ENCODE measurements at regions not wholly inside any gene's neighbourhood (a gene's known extent, or its start where the extent isn't known, plus 50 kb on each side); places are given as distances from the start of the nearest gene placed in this dataset.

DNA sequence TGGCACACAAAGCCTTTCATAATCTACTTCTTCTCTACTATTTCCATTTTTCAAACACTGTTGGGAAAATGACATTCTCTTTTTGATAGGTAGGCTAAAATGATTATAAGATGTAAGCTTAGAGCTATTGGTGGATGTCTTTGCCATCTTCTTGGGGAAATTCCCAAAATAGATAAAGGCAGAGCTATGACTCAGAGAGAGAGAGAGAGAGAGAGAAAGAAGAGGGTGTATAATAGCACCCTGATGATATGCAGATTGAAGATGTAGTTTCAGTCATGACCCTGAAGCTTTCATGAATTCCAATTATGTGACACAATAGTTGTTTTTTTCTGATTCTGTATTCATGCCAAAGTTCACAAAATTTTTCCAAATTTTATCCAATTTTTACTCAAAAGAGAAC lies 529.1 kb downstream of the HS3ST4 start:
- DNase-seq (ENCODE audit: low read depth, low spot score) (no peak), ATAC-seq (no peak), FAIRE-seq (no peak)
- POLR2A ChIA-PET = no interaction called here
- H3K79me2 ChIP-seq (ENCODE audit: control insufficient read depth, insufficient read depth, low read length) = no peaks in the 10 kb centered on the region
- TF ChIP-seq RELA (IDR thresholded peaks at IDR 0.05; ENCODE audit: borderline replicate concordance, partially characterized antibody) = no peak
- TF ChIP-seq, protein P1, sequence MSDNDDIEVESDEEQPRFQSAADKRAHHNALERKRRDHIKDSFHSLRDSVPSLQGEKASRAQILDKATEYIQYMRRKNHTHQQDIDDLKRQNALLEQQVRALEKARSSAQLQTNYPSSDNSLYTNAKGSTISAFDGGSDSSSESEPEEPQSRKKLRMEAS (IDR thresholded peaks at IDR 0.05; ENCODE audit: low read depth, low read length) = no peak
- no peak for TF ChIP-seq IRF4 (IDR thresholded peaks at IDR 0.05; ENCODE audit: low read depth, low read length)
- no peak for TF ChIP-seq NFYB (IDR thresholded peaks at IDR 0.05; ENCODE audit: insufficient read depth, low read depth, low read length)
- no peak for TF ChIP-seq CBX3 (IDR thresholded peaks at IDR 0.05; ENCODE audit: borderline replicate concordance, low read depth)
- TF ChIP-seq RB1 (IDR thresholded peaks at IDR 0.05; ENCODE audit: borderline replicate concordance) = no peak
- TF ChIP-seq, protein P2, sequence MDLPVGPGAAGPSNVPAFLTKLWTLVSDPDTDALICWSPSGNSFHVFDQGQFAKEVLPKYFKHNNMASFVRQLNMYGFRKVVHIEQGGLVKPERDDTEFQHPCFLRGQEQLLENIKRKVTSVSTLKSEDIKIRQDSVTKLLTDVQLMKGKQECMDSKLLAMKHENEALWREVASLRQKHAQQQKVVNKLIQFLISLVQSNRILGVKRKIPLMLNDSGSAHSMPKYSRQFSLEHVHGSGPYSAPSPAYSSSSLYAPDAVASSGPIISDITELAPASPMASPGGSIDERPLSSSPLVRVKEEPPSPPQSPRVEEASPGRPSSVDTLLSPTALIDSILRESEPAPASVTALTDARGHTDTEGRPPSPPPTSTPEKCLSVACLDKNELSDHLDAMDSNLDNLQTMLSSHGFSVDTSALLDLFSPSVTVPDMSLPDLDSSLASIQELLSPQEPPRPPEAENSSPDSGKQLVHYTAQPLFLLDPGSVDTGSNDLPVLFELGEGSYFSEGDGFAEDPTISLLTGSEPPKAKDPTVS (IDR thresholded peaks at IDR 0.05; ENCODE audit: low read depth, low read length) = no peak
- no peak for TF ChIP-seq WRNIP1 (IDR thresholded peaks at IDR 0.05; ENCODE audit: borderline replicate concordance, low read depth, low read length)
- no peak for TF ChIP-seq SREBF1 (IDR thresholded peaks at IDR 0.05; ENCODE audit: low read length)
- TF ChIP-seq CBFB (IDR thresholded peaks at IDR 0.05; ENCODE audit: low read depth) = no peak
- no peak for TF ChIP-seq CHD2 (IDR thresholded peaks at IDR 0.05; ENCODE audit: borderline replicate concordance, low read depth, low read length)
- TF ChIP-seq NFXL1 (IDR thresholded peaks at IDR 0.05; ENCODE audit: borderline replicate concordance) = no peak
- TF ChIP-seq SMARCA5 (IDR thresholded peaks at IDR 0.05) = no peak
- no peak for TF ChIP-seq STAT1 (conservative IDR thresholded peaks at IDR 0.05)
- no peak for TF ChIP-seq EZH2 (IDR thresholded peaks at IDR 0.05; ENCODE audit: borderline replicate concordance, control insufficient read depth, low read depth, low read length)
- TF ChIP-seq MTA3 (IDR thresholded peaks at IDR 0.05; ENCODE audit: borderline replicate concordance, low read length) = no peak
- TF ChIP-seq, protein P3, sequence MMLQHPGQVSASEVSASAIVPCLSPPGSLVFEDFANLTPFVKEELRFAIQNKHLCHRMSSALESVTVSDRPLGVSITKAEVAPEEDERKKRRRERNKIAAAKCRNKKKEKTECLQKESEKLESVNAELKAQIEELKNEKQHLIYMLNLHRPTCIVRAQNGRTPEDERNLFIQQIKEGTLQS (IDR thresholded peaks at IDR 0.05; ENCODE audit: borderline replicate concordance, extremely low read depth, low read depth, low read length) = no peak
- no peak for TF ChIP-seq POLR2A (IDR thresholded peaks at IDR 0.05; ENCODE audit: low read depth, low read length)
- no peak for TF ChIP-seq NRF1 (conservative IDR thresholded peaks at IDR 0.05; ENCODE audit: low read depth, low read length)
- no peaks in the 10 kb centered on the region for H3K36me3 ChIP-seq (ENCODE audit: control insufficient read depth in 2 of 2, insufficient read depth in 2 of 2, low read length in 1 of 2)
- no peaks in the 10 kb centered on the region for H3K9me3 ChIP-seq (replicated peaks; ENCODE audit: control insufficient read depth, insufficient read depth, low read length)
- SMC1A ChIA-PET (ENCODE audit: uncharacterized antibody, unreplicated experiment) = no interaction called here
- CTCF ChIA-PET = no interaction called here
- H3K4me2 ChIP-seq (ENCODE audit: control insufficient read depth, insufficient read depth) = no peak overlapping the region
- no peak overlapping the region for H2AFZ ChIP-seq (ENCODE audit: control insufficient read depth, low read depth, low read length)
- in situ Hi-C loops (cut with MboI) (no loop called here), intact Hi-C loops (cut with micrococcal nuclease; ENCODE audit: unreplicated experiment) (no loop called here)
- no peak overlapping the region for H3K4me3 ChIP-seq
- BruUV-seq (replicated peaks) = no TSS peak
- H4K20me1 ChIP-seq (ENCODE audit: control insufficient read depth, insufficient read depth) = no peaks in the 10 kb centered on the region
- no peaks in the 10 kb centered on the region for H3K4me1 ChIP-seq (ENCODE audit: control insufficient read depth, insufficient read depth, low read length)
- H3K9ac ChIP-seq (ENCODE audit: control insufficient read depth, insufficient read depth, low read length) = no peak overlapping the region
- RAD21 ChIA-PET (ENCODE audit: unreplicated experiment) = no interaction called here
- H3K27me3 ChIP-seq (replicated peaks in 1 of 2; ENCODE audit: control insufficient read depth in 2 of 2, insufficient read depth in 2 of 2, low read length in 1 of 2) = no peaks in the 10 kb centered on the region
- H3K27ac ChIP-seq (ENCODE audit: control insufficient read depth, insufficient read depth) = no peak overlapping the region

Measured in GM12878 (cell line).